ENCODE measurements at regions not wholly inside any gene's neighbourhood (a gene's known extent, or its start where the extent isn't known, plus 50 kb on each side); places are given as distances from the start of the nearest gene placed in this dataset.

- TF ChIP-seq, protein P1, sequence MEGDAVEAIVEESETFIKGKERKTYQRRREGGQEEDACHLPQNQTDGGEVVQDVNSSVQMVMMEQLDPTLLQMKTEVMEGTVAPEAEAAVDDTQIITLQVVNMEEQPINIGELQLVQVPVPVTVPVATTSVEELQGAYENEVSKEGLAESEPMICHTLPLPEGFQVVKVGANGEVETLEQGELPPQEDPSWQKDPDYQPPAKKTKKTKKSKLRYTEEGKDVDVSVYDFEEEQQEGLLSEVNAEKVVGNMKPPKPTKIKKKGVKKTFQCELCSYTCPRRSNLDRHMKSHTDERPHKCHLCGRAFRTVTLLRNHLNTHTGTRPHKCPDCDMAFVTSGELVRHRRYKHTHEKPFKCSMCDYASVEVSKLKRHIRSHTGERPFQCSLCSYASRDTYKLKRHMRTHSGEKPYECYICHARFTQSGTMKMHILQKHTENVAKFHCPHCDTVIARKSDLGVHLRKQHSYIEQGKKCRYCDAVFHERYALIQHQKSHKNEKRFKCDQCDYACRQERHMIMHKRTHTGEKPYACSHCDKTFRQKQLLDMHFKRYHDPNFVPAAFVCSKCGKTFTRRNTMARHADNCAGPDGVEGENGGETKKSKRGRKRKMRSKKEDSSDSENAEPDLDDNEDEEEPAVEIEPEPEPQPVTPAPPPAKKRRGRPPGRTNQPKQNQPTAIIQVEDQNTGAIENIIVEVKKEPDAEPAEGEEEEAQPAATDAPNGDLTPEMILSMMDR (IDR thresholded peaks at IDR 0.05 in 8 of 11, conservative IDR thresholded peaks at IDR 0.05 in 3 of 11) = no peak
- TF ChIP-seq POLR2AphosphoS5 (IDR thresholded peaks at IDR 0.05) = no peak
These were observed 54.7 kb upstream of the CRHR1 start for GRCh38 chr17:45729294-45729907.
